ENCODE measurements at regions not wholly inside any gene's neighbourhood (a gene's known extent, or its start where the extent isn't known, plus 50 kb on each side); places are given as distances from the start of the nearest gene placed in this dataset.

DNA sequence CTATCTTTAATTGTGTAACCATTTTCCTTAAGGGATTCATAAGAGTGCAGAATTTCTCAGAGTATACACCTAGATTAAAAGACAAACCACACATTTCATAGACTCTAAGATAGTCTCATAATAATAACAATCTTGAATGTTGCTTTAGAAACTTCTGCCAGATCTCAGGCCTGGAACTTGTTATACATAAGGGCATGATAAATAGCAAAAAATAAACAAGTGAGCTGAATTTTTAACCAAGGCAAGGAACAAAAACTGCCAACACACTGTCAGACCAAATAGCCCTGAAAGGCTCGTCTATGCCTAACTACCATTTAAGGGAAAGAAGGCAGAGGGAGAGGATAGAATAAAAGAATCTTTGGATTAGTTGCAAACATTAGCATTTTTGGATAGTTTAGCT is 65.8 kb upstream of the SEMA3C start:
- TF ChIP-seq, protein P1, sequence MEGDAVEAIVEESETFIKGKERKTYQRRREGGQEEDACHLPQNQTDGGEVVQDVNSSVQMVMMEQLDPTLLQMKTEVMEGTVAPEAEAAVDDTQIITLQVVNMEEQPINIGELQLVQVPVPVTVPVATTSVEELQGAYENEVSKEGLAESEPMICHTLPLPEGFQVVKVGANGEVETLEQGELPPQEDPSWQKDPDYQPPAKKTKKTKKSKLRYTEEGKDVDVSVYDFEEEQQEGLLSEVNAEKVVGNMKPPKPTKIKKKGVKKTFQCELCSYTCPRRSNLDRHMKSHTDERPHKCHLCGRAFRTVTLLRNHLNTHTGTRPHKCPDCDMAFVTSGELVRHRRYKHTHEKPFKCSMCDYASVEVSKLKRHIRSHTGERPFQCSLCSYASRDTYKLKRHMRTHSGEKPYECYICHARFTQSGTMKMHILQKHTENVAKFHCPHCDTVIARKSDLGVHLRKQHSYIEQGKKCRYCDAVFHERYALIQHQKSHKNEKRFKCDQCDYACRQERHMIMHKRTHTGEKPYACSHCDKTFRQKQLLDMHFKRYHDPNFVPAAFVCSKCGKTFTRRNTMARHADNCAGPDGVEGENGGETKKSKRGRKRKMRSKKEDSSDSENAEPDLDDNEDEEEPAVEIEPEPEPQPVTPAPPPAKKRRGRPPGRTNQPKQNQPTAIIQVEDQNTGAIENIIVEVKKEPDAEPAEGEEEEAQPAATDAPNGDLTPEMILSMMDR (IDR thresholded peaks at IDR 0.05) = no peak
- TF ChIP-seq POLR2A (IDR thresholded peaks at IDR 0.05) = no peak
- no peak for TF ChIP-seq EP300 (IDR thresholded peaks at IDR 0.05)
- Histone ChIP-seq H3K4me1 (ENCODE audit: insufficient read depth) (no peaks in the 10 kb centered on the region), H3K9me3 (no peaks in the 10 kb centered on the region), H3K27ac (no peak overlapping the region), H3K36me3 (no peaks in the 10 kb centered on the region), H3K4me3 (no peak overlapping the region), H3K27me3 (no peaks in the 10 kb centered on the region)
- intact Hi-C loops (cut with DNase I) = no loop called here
- 14 to 19% (median 15%) methylated on average over 1 of the region's 1 CpG for WGBS, 3 donors
- DNase-seq = no peak

GRCh38 chr7:80981405-80981804 is 62.6 kb upstream of the SEMA3C start:
- no peak overlapping the region for H3K4me3 ChIP-seq
- no peak for DNase-seq
- intact Hi-C loops (cut with DNase I) = no loop called here
- no peaks in the 10 kb centered on the region for H3K36me3 ChIP-seq
- no peak overlapping the region for H3K27ac ChIP-seq
- H3K9me3 ChIP-seq = peaks cover 0 to 2% of the 10 kb centered on the region in 2 donors
- no peaks in the 10 kb centered on the region for H3K27me3 ChIP-seq
- H3K4me1 ChIP-seq (ENCODE audit: insufficient read depth) = no peaks in the 10 kb centered on the region
- TF ChIP-seq EP300 (IDR thresholded peaks at IDR 0.05) (no peak), POLR2A (IDR thresholded peaks at IDR 0.05) (no peak)
- TF ChIP-seq, protein P1 (IDR thresholded peaks at IDR 0.05) = no peak
- WGBS, 3 donors = 78 to 89% (median 78%) methylated on average over 3 of the region's 3 CpGs

GRCh38 chr7:80977751-80978150 is 58.9 kb upstream of the SEMA3C start:
- Histone ChIP-seq H3K27me3 (no peaks in the 10 kb centered on the region), H3K4me3 (no peak overlapping the region), H3K36me3 (no peaks in the 10 kb centered on the region), H3K9me3 (peaks cover 0 to 2% of the 10 kb centered on the region in 2 donors), H3K4me1 (ENCODE audit: insufficient read depth) (no peaks in the 10 kb centered on the region), H3K27ac (no peak overlapping the region)
- WGBS, 3 donors = 12 to 26% (median 23%) methylated on average over 1 of the region's 1 CpG
- no peak for TF ChIP-seq POLR2A (IDR thresholded peaks at IDR 0.05)
- no peak for TF ChIP-seq EP300 (IDR thresholded peaks at IDR 0.05)
- TF ChIP-seq, protein P1 (IDR thresholded peaks at IDR 0.05) = no peak
- intact Hi-C loops (cut with DNase I) = no loop called here
- no peak for DNase-seq

DNA sequence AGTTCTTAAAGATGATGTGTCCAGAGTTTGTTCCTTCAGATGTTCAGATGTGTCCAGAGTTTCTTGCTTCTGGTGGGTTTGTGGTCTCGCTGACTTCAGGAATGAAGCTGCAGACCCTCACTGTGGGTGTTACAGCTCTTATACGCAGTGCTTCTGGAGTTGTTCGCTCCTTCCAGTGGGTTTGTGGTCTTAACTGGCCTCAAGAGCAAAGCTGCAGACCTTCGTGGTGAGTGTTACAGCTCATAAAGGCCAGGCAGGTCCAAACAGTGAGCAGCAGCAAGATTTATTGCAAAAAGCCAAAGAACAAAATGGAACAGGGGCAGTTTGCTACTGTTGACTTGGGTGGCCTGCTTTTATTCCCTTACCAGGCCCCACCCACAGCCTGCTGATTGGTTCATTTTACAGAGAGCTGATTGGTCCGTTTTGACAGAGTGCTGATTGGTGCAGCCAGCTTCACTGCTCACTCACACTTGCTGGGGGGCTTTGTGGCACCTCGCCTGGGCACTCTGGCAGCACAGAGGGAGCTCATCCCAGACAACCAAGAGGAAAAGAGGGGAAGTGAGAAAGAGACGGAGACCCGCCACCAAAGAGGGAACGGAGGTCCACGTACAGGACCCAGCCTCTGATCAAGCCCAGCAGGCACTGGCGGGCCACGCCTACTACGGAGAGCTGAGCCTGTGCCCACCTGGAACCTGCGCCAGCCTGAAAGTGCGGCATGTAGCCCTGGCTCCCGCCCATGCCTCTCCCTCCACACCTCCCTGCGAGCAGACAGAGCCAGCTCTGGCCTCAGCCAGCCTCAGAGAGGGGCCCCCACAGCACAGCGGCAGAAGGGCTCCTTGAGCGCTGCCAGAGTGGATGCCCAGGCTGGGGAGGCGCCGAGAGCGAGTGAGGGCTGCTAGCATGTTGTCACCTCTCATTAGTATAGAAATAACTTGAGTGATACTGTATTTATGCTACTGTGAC is 55.8 kb upstream of the SEMA3C start:
- WGBS, 3 donors = 90 to 91% (median 91%) methylated on average over 22 of the region's 22 CpGs
- H3K36me3 ChIP-seq = no peaks in the 10 kb centered on the region
- H3K27me3 ChIP-seq = no peaks in the 10 kb centered on the region
- no peak for DNase-seq
- intact Hi-C loops (cut with DNase I) = no loop called here
- TF ChIP-seq, protein P1 (IDR thresholded peaks at IDR 0.05) = no peak
- TF ChIP-seq POLR2A (IDR thresholded peaks at IDR 0.05) = no peak
- no peak for TF ChIP-seq EP300 (IDR thresholded peaks at IDR 0.05)
- H3K4me1 ChIP-seq (ENCODE audit: insufficient read depth) = no peaks in the 10 kb centered on the region
- H3K27ac ChIP-seq = no peak overlapping the region
- H3K9me3 ChIP-seq = peaks cover 0 to 2% of the 10 kb centered on the region in 2 donors
- H3K4me3 ChIP-seq = no peak overlapping the region

Data from ovary (tissue), 7 donors.